GM23338 (cell line): ENCODE measurements at regions not wholly inside any gene's neighbourhood (a gene's known extent, or its start where the extent isn't known, plus 50 kb on each side); places are given as distances from the start of the nearest gene placed in this dataset.

Experiments used
- ATAC-seq: fragments of 200-7000 bp; cut with Tn5 transposase; 3 replicates; pipeline ENCODE4 v1.9.1; 2020
- DNase-seq: peaks from one replicate; pipeline ENCODE4 v3.0.0-alpha.2; 2015; ENCODE audit warnings: low spot score
- H2AFZ ChIP-seq: fragments of 200-600 bp; sonication (generic); 2 replicates; pipeline ENCODE4 v1.8.0; 2016; ENCODE audit warnings: antibody characterized with exemption, mild to moderate bottlenecking, moderate library complexity
- H3F3A ChIP-seq: fragments of 200-600 bp; sonication (generic); replicated peaks from 2 replicates; pipeline ENCODE4 v1.8.0; 2017; ENCODE audit warnings: antibody characterized with exemption, mixed run types, low read depth
- H3K27ac ChIP-seq: fragments of 200-600 bp; sonication (generic); 2 replicates; pipeline ENCODE4 v1.6.1; 2016; ENCODE audit warnings: low read depth
- H3K27me3 ChIP-seq: fragments of 200-600 bp; sonication (generic); 2 replicates; pipeline ENCODE4 v1.8.0; 2016; ENCODE audit warnings: mild to moderate bottlenecking, mixed run types, moderate library complexity; ENCODE audit not compliant: insufficient read depth
- H3K36me3 ChIP-seq: fragments of 200-600 bp; sonication (generic); 2 replicates; pipeline ENCODE4 v1.8.0; 2016; ENCODE audit warnings: mild to moderate bottlenecking; ENCODE audit not compliant: insufficient read depth
- H3K4me1 ChIP-seq: fragments of 200-600 bp; sonication (generic); 2 replicates; pipeline ENCODE4 v1.8.0; 2016; ENCODE audit warnings: mild to moderate bottlenecking, moderate library complexity; ENCODE audit not compliant: insufficient read depth
- H3K4me2 ChIP-seq: fragments of 200-600 bp; sonication (generic); 2 replicates; pipeline ENCODE4 v1.7.1; 2017; ENCODE audit warnings: mixed run types
- H3K4me3 ChIP-seq: fragments of 200-600 bp; sonication (generic); 2 replicates; pipeline ENCODE4 v1.6.1; 2016; ENCODE audit warnings: mixed run types
- H3K79me2 ChIP-seq: fragments of 200-600 bp; sonication (generic); replicated peaks from 2 replicates; pipeline ENCODE4 v1.8.0; 2017; ENCODE audit warnings: mild to moderate bottlenecking; ENCODE audit not compliant: insufficient read depth
- H3K9me2 ChIP-seq: fragments of 200-600 bp; sonication (generic); 2 replicates; pipeline ENCODE4 v1.8.0; 2017; ENCODE audit not compliant: insufficient read depth
- H4K20me1 ChIP-seq: fragments of 200-600 bp; sonication (generic); replicated peaks from 2 replicates; pipeline ENCODE4 v1.8.0; 2017; ENCODE audit warnings: mild to moderate bottlenecking; ENCODE audit not compliant: insufficient read depth
- H3K27ac Mint-ChIP-seq: 2 replicates; pipeline ENCODE4 v1.8.0; 2020; ENCODE audit warnings: inconsistent platforms, mild to moderate bottlenecking, moderate library complexity, mixed read lengths
- H3K27me3 Mint-ChIP-seq: 3 replicates; pipeline ENCODE4 v1.8.0; 2022; ENCODE audit warnings: low read depth, mild to moderate bottlenecking, moderate library complexity, mixed read lengths, inconsistent platforms; ENCODE audit not compliant: insufficient read depth, poor library complexity
- H3K36me3 Mint-ChIP-seq: 3 replicates; pipeline ENCODE4 v1.8.0; 2021; ENCODE audit warnings: low read depth, mild to moderate bottlenecking, inconsistent platforms, moderate library complexity, mixed read lengths
- H3K4me1 Mint-ChIP-seq: 3 replicates; pipeline ENCODE4 v1.8.0; 2020; ENCODE audit warnings: mild to moderate bottlenecking, inconsistent platforms, mixed read lengths
- H3K4me3 Mint-ChIP-seq: 3 replicates; pipeline ENCODE4 v1.8.0; 2021; ENCODE audit warnings: moderate library complexity, mild to moderate bottlenecking, inconsistent platforms, mixed read lengths
- H3K9me3 Mint-ChIP-seq: 3 replicates; pipeline ENCODE4 v1.8.0; 2020; ENCODE audit warnings: moderate library complexity, mild to moderate bottlenecking, inconsistent platforms, mixed read lengths
- CREB1 ChIP-seq: fragments of 250-450 bp; sonication (Bioruptor Pico); IDR thresholded peaks from 2 replicates; pipeline ENCODE4 v1.5.0; 2020; ENCODE audit warnings: low read depth, mild to moderate bottlenecking, moderate library complexity
- CTCF ChIP-seq, 2 experiments: fragments of 200-600 bp in 1 of 2; sonication (generic) in 1 of 2; conservative IDR thresholded peaks; 2 replicates each; pipeline versions ENCODE4 v1.5.1 to v1.6.1; 2016 to 2017; ENCODE audit warnings: antibody characterized with exemption in 2 of 2, low read depth in 2 of 2, mild to moderate bottlenecking in 2 of 2, moderate library complexity in 1 of 2
- EZH2 ChIP-seq: fragments of 200-600 bp; sonication (generic); IDR thresholded peaks from one replicate; pipeline ENCODE4 v1.8.0; 2017; ENCODE audit warnings: antibody characterized with exemption, mild to moderate bottlenecking, low read depth; ENCODE audit not compliant: unreplicated experiment
- EZH2phosphoT487 ChIP-seq: fragments of 200-600 bp; sonication (generic); IDR thresholded peaks from one replicate; pipeline ENCODE4 v1.8.1; 2018; ENCODE audit warnings: antibody characterized with exemption; ENCODE audit not compliant: unreplicated experiment
- JUNB ChIP-seq: IDR thresholded peaks from one replicate; pipeline ENCODE4 v1.6.1; 2016; ENCODE audit warnings: antibody characterized with exemption; ENCODE audit not compliant: unreplicated experiment
- NANOG ChIP-seq: IDR thresholded peaks from 2 replicates; pipeline ENCODE4 v1.6.1; 2016; ENCODE audit warnings: antibody characterized with exemption, borderline replicate concordance
- POLR2AphosphoS5 ChIP-seq: IDR thresholded peaks from 2 replicates; pipeline ENCODE4 v1.6.1; 2016; ENCODE audit warnings: antibody characterized with exemption, low read depth
- STAT1 ChIP-seq: IDR thresholded peaks from one replicate; pipeline ENCODE4 v1.6.1; 2016; ENCODE audit warnings: antibody characterized with exemption; ENCODE audit not compliant: unreplicated experiment
- ZNF114 ChIP-seq: fragments of 250-450 bp; sonication (Bioruptor Pico); IDR thresholded peaks from 2 replicates; pipeline ENCODE4 v1.5.0; 2020; ENCODE audit warnings: mild to moderate bottlenecking, moderate library complexity
- ZNF331 ChIP-seq: fragments of 250-450 bp; sonication (Bioruptor Pico); IDR thresholded peaks from 2 replicates; pipeline ENCODE4 v1.5.0; 2020; ENCODE audit warnings: low read depth, mild to moderate bottlenecking, moderate library complexity
- TF ChIP-seq, protein P1 (sequence below): fragments of 250-450 bp; sonication (Bioruptor Pico); IDR thresholded peaks from 2 replicates; pipeline ENCODE4 v1.5.0; 2020; ENCODE audit warnings: mild to moderate bottlenecking, moderate library complexity
- TF ChIP-seq, protein P2 (sequence below): IDR thresholded peaks from 2 replicates; pipeline ENCODE4 v1.6.1; 2016; ENCODE audit warnings: antibody characterized with exemption
- TF ChIP-seq, protein P3 (sequence below): IDR thresholded peaks from one replicate; pipeline ENCODE4 v1.6.1; 2018; ENCODE audit warnings: antibody characterized with exemption; ENCODE audit not compliant: unreplicated experiment

- H3K27ac ChIP-seq, result no peak overlapping the region
- ATAC-seq, result no peak
- no peaks in the 10 kb centered on the region for H3K36me3 ChIP-seq
- H3K4me1 Mint-ChIP-seq, result no peaks in the 10 kb centered on the region
- no peaks in the 10 kb centered on the region for H3F3A ChIP-seq
- no peak overlapping the region for H3K4me3 Mint-ChIP-seq
- DNase-seq, result no peak
- H3K27ac Mint-ChIP-seq, result no peak overlapping the region
- H3K36me3 Mint-ChIP-seq, result no peaks in the 10 kb centered on the region
- TF ChIP-seq ZNF331 (CRISPR knock-in tag) (no peak), EZH2 (no peak), NANOG (no peak), POLR2AphosphoS5 (no peak), JUNB (no peak), EZH2phosphoT487 (no peak), CTCF (conservative IDR thresholded peaks at IDR 0.05; ENCODE audit: low read depth in 2 of 2) (no peak), CREB1 (CRISPR knock-in tag) (no peak), ZNF114 (CRISPR knock-in tag) (no peak), STAT1 (no peak)
- TF ChIP-seq, protein P1, sequence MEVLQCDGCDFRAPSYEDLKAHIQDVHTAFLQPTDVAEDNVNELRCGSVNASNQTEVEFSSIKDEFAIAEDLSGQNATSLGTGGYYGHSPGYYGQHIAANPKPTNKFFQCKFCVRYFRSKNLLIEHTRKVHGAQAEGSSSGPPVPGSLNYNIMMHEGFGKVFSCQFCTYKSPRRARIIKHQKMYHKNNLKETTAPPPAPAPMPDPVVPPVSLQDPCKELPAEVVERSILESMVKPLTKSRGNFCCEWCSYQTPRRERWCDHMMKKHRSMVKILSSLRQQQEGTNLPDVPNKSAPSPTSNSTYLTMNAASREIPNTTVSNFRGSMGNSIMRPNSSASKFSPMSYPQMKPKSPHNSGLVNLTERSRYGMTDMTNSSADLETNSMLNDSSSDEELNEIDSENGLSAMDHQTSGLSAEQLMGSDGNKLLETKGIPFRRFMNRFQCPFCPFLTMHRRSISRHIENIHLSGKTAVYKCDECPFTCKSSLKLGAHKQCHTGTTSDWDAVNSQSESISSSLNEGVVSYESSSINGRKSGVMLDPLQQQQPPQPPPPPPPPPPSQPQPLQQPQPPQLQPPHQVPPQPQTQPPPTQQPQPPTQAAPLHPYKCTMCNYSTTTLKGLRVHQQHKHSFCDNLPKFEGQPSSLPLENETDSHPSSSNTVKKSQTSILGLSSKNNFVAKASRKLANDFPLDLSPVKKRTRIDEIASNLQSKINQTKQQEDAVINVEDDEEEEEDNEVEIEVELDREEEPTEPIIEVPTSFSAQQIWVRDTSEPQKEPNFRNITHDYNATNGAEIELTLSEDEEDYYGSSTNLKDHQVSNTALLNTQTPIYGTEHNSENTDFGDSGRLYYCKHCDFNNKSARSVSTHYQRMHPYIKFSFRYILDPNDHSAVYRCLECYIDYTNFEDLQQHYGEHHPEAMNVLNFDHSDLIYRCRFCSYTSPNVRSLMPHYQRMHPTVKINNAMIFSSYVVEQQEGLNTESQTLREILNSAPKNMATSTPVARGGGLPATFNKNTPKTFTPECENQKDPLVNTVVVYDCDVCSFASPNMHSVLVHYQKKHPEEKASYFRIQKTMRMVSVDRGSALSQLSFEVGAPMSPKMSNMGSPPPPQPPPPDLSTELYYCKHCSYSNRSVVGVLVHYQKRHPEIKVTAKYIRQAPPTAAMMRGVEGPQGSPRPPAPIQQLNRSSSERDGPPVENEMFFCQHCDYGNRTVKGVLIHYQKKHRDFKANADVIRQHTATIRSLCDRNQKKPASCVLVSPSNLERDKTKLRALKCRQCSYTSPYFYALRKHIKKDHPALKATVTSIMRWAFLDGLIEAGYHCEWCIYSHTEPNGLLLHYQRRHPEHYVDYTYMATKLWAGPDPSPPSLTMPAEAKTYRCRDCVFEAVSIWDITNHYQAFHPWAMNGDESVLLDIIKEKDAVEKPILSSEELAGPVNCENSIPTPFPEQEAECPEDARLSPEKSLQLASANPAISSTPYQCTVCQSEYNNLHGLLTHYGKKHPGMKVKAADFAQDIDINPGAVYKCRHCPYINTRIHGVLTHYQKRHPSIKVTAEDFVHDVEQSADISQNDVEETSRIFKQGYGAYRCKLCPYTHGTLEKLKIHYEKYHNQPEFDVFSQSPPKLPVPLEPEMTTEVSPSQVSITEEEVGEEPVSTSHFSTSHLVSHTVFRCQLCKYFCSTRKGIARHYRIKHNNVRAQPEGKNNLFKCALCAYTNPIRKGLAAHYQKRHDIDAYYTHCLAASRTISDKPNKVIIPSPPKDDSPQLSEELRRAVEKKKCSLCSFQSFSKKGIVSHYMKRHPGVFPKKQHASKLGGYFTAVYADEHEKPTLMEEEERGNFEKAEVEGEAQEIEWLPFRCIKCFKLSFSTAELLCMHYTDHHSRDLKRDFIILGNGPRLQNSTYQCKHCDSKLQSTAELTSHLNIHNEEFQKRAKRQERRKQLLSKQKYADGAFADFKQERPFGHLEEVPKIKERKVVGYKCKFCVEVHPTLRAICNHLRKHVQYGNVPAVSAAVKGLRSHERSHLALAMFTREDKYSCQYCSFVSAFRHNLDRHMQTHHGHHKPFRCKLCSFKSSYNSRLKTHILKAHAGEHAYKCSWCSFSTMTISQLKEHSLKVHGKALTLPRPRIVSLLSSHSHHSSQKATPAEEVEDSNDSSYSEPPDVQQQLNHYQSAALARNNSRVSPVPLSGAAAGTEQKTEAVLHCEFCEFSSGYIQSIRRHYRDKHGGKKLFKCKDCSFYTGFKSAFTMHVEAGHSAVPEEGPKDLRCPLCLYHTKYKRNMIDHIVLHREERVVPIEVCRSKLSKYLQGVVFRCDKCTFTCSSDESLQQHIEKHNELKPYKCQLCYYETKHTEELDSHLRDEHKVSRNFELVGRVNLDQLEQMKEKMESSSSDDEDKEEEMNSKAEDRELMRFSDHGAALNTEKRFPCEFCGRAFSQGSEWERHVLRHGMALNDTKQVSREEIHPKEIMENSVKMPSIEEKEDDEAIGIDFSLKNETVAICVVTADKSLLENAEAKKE, result no peak
- TF ChIP-seq, protein P2, sequence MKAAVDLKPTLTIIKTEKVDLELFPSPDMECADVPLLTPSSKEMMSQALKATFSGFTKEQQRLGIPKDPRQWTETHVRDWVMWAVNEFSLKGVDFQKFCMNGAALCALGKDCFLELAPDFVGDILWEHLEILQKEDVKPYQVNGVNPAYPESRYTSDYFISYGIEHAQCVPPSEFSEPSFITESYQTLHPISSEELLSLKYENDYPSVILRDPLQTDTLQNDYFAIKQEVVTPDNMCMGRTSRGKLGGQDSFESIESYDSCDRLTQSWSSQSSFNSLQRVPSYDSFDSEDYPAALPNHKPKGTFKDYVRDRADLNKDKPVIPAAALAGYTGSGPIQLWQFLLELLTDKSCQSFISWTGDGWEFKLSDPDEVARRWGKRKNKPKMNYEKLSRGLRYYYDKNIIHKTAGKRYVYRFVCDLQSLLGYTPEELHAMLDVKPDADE, result no peak
- TF ChIP-seq, protein P3, sequence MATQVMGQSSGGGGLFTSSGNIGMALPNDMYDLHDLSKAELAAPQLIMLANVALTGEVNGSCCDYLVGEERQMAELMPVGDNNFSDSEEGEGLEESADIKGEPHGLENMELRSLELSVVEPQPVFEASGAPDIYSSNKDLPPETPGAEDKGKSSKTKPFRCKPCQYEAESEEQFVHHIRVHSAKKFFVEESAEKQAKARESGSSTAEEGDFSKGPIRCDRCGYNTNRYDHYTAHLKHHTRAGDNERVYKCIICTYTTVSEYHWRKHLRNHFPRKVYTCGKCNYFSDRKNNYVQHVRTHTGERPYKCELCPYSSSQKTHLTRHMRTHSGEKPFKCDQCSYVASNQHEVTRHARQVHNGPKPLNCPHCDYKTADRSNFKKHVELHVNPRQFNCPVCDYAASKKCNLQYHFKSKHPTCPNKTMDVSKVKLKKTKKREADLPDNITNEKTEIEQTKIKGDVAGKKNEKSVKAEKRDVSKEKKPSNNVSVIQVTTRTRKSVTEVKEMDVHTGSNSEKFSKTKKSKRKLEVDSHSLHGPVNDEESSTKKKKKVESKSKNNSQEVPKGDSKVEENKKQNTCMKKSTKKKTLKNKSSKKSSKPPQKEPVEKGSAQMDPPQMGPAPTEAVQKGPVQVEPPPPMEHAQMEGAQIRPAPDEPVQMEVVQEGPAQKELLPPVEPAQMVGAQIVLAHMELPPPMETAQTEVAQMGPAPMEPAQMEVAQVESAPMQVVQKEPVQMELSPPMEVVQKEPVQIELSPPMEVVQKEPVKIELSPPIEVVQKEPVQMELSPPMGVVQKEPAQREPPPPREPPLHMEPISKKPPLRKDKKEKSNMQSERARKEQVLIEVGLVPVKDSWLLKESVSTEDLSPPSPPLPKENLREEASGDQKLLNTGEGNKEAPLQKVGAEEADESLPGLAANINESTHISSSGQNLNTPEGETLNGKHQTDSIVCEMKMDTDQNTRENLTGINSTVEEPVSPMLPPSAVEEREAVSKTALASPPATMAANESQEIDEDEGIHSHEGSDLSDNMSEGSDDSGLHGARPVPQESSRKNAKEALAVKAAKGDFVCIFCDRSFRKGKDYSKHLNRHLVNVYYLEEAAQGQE, result no peak
- no peak overlapping the region for H2AFZ ChIP-seq
- H3K27me3 Mint-ChIP-seq, result no peaks in the 10 kb centered on the region
- H3K79me2 ChIP-seq, result no peaks in the 10 kb centered on the region
- no peaks in the 10 kb centered on the region for H4K20me1 ChIP-seq
- peaks cover 5% of the 10 kb centered on the region; the same call in 1 of the 3 replicates for H3K9me3 Mint-ChIP-seq
- H3K4me3 ChIP-seq, result no peak overlapping the region
- no peaks in the 10 kb centered on the region for H3K27me3 ChIP-seq
- H3K9me2 ChIP-seq, result no peaks in the 10 kb centered on the region
- no peak overlapping the region for H3K4me2 ChIP-seq
- H3K4me1 ChIP-seq, result no peaks in the 10 kb centered on the region
Measured at GRCh38 chr15:36117296-36117787, 462.1 kb upstream of the CDIN1 start.
